ENCODE measurements at regions not wholly inside any gene's neighbourhood (a gene's known extent, or its start where the extent isn't known, plus 50 kb on each side); places are given as distances from the start of the nearest gene placed in this dataset.

GRCh38 chr14:59044707-59045106 is 143.8 kb upstream of the DAAM1 start:
- intact Hi-C loops (cut with DNase I): no loop called here

GRCh38 chr14:59046746-59047145 is 141.7 kb upstream of the DAAM1 start:
- WGBS, 4 donors: 50 to 80% (median 70%) methylated on average over 2 of the region's 2 CpGs
- intact Hi-C loops (cut with DNase I): no loop called here
- no peaks in the 10 kb centered on the region for H3K27me3 ChIP-seq
- TF ChIP-seq POLR2A (IDR thresholded peaks at IDR 0.05) (no peak), CTCF (IDR thresholded peaks at IDR 0.05) (no peak)
- no peaks in the 10 kb centered on the region for H3K4me1 ChIP-seq (replicated peaks in 1 of 2)
- no peak for DNase-seq
- no peak overlapping the region for H3K4me3 ChIP-seq
- no peak overlapping the region for H3K27ac ChIP-seq
- H3K9me3 ChIP-seq (replicated peaks in 1 of 3): no peaks in the 10 kb centered on the region
- H3K36me3 ChIP-seq (replicated peaks in 1 of 2): no peaks in the 10 kb centered on the region

More at GRCh38 chr14:59044707-59045106, 143.8 kb upstream of the DAAM1 start:
- Histone ChIP-seq H3K9me3 (replicated peaks in 1 of 3) (no peaks in the 10 kb centered on the region), H3K36me3 (replicated peaks in 1 of 2) (no peaks in the 10 kb centered on the region), H3K4me1 (replicated peaks in 1 of 2) (no peaks in the 10 kb centered on the region), H3K4me3 (no peak overlapping the region), H3K27ac (no peak overlapping the region), H3K27me3 (no peaks in the 10 kb centered on the region)
- 51 to 65% (median 56%) methylated on average over 6 of the region's 6 CpGs for WGBS, 4 donors
- TF ChIP-seq POLR2A (IDR thresholded peaks at IDR 0.05): no peak
- no peak for TF ChIP-seq CTCF (IDR thresholded peaks at IDR 0.05)
- peak; percentile 37 to 83 (median 69) for DNase-seq

- no peaks in the 10 kb centered on the region for H3K9me3 ChIP-seq (replicated peaks in 1 of 3)
- no peaks in the 10 kb centered on the region for H3K27me3 ChIP-seq
- DNase-seq: no peak
- H3K36me3 ChIP-seq (replicated peaks in 1 of 2): no peaks in the 10 kb centered on the region
- no peaks in the 10 kb centered on the region for H3K4me1 ChIP-seq (replicated peaks in 1 of 2)
- H3K27ac ChIP-seq: no peak overlapping the region
- intact Hi-C loops (cut with DNase I): loop anchor here in 1 of 2 donors (10.0 kb wide), 2 partner anchors 410 to 550 kb away; no protein-coding TSS in a partner anchor
- WGBS, 4 donors: 35 to 65% (median 49%) methylated on average over 1 of the region's 1 CpG
- no peak for TF ChIP-seq CTCF (IDR thresholded peaks at IDR 0.05)
- H3K4me3 ChIP-seq: no peak overlapping the region
Observed at GRCh38 chr14:59055006-59055405, 133.5 kb upstream of the DAAM1 start.

GRCh38 chr14:59055439-59056045 is 132.9 kb upstream of the DAAM1 start:
- Histone ChIP-seq H3K4me1 (replicated peaks in 1 of 2) (no peaks in the 10 kb centered on the region), H3K27ac (no peak overlapping the region), H3K36me3 (replicated peaks in 1 of 2) (no peaks in the 10 kb centered on the region), H3K4me3 (no peak overlapping the region), H3K27me3 (no peaks in the 10 kb centered on the region), H3K9me3 (replicated peaks in 1 of 3) (no peaks in the 10 kb centered on the region)
- peak in 6 of 7 donors; percentile 22 to 62 (median 37) for DNase-seq
- intact Hi-C loops (cut with DNase I): loop anchor here in 1 of 2 donors (10.0 kb wide), 2 partner anchors 411 to 551 kb away; no protein-coding TSS in a partner anchor
- TF ChIP-seq POLR2A (IDR thresholded peaks at IDR 0.05) (no peak), CTCF (IDR thresholded peaks at IDR 0.05) (peak; percentile 64 to 82 (median 72))

All from adrenal gland (tissue), 9 donors.